ENCODE measurements at regions not wholly inside any gene's neighbourhood (a gene's known extent, or its start where the extent isn't known, plus 50 kb on each side); places are given as distances from the start of the nearest gene placed in this dataset.
"Not testable (repeated sequence)": the region's sequence is repeated elsewhere in the genome, so short reads cannot be mapped to it uniquely, and the experiment has no call there.

DNA sequence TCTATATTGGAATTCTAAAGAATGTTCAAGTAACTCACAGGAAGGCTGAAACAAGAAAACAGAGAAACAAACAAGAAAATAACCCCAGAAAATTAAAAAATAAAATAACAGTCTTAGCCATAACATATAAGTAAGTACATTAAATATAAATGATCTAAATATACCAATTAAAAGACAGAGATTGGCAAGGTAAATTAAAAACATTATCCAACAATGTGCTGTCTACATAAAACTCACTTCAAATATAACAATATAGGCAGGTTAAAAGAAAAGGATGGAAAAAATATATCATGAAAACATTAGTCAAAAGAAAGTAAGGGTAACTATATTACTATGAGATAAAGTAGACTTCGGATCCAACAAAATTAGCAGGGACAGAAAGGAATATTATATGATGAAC is 98.1 kb upstream of the NANOS1 start:
- ATAC-seq, result no peak
- no peak for DNase-seq
- intact Hi-C loops (cut with DNase I), result no loop called here

- DNase-seq; ATAC-seq; intact Hi-C loops (cut with DNase I): not testable (repeated sequence)
Observed at GRCh38 chr10:118932154-118932553, 97.4 kb upstream of the NANOS1 start.

DNA sequence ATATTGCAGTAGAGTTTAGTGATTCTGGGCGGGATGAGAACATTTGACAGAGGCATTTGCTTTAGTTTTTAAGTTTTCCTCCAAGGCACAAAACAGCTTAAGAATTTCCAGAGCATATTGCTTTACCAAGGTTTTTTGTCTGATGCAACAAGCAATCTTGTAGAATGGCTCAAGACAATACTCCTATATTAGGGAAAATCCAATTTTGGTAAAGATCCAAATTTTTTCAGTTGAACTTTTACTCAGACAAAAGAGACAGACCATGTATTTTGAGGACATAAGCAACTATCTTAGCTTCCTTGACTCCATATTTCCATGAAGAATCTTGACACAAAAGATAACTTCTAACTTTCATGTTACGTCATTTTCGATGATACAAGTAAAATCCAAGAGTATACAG is 92.3 kb upstream of the NANOS1 start:
- intact Hi-C loops (cut with DNase I), result no loop called here
- no peak for DNase-seq
- ATAC-seq, result no peak

DNA sequence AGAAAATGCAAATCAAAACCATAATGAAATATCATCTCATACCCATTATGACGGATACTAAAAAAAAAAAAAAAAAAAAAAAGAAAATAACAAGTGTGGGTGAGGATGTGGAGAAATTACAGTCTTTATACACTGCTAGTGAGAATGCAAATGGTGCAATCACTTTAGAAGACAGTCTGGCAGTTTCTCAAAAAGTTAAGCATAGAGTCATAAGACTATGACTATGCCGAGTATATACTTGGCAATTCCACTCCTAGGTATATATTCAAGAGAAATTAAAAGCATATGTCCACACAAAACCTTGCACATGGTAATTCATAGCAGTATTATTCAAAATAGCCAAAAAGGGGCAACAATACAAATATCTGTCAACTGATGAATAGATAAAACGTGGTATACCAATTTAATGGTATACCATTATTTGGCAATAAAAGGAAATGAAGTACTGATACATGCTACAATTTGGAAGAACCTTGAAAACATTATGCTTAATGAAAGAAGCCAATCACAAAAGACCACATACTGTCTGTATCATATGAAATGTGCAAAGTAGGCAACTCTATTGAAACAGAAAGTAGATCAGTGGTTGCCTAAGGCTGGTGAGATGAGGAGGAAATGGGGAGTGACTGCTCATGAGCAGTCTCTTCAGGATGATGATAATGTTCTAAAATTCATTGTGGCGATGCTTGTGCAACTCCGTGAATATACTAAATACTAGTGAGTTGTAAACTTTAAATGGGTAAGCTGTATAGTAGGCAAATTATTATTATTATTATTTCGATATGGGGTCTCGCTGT is 90.1 kb upstream of the NANOS1 start:
- no peak for ATAC-seq
- DNase-seq, result no peak
- intact Hi-C loops (cut with DNase I), result no loop called here

DNA sequence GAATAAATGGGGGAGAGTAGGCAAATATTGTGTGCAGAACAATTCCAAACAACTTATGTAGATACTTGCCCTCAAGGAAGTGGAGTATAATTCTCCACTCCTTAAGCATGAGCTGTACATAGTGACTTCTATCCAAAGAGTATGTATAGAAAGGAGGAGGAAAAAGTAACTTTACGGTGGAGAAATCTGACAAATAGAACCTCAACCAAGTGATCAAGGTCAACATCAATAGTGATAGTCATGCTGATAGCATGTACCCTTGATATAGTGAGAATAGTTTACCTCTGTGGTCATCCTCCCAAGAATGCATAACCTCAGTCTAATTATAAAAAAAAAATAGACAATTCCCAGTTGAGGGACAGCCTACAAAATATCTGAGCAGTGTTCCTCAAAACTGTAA is 89.1 kb upstream of the NANOS1 start:
- DNase-seq (no peak), ATAC-seq (no peak)
- intact Hi-C loops (cut with DNase I), result no loop called here

- DNase-seq, result no peak
- no peak for ATAC-seq
- intact Hi-C loops (cut with DNase I), result no loop called here
Observed at GRCh38 chr10:118943253-118943652, 86.3 kb upstream of the NANOS1 start.

GRCh38 chr10:118944959-118945633 is 84.4 kb upstream of the NANOS1 start:
- intact Hi-C loops (cut with DNase I), result no loop called here
- no peak for DNase-seq
- no peak for ATAC-seq

GRCh38 chr10:118948786-118949185 is 80.7 kb upstream of the NANOS1 start:
- intact Hi-C loops (cut with DNase I), result no loop called here

GRCh38 chr10:118950190-118950680 is 79.3 kb upstream of the NANOS1 start:
- DNase-seq, result peak; percentile 51
- ATAC-seq, result peak in 1 of 2 donors; percentile 43
- intact Hi-C loops (cut with DNase I), result no loop called here

More at GRCh38 chr10:118948786-118949185, 80.7 kb upstream of the NANOS1 start:
- ATAC-seq (peak in 1 of 2 donors; percentile 22), DNase-seq (no peak)

DNA sequence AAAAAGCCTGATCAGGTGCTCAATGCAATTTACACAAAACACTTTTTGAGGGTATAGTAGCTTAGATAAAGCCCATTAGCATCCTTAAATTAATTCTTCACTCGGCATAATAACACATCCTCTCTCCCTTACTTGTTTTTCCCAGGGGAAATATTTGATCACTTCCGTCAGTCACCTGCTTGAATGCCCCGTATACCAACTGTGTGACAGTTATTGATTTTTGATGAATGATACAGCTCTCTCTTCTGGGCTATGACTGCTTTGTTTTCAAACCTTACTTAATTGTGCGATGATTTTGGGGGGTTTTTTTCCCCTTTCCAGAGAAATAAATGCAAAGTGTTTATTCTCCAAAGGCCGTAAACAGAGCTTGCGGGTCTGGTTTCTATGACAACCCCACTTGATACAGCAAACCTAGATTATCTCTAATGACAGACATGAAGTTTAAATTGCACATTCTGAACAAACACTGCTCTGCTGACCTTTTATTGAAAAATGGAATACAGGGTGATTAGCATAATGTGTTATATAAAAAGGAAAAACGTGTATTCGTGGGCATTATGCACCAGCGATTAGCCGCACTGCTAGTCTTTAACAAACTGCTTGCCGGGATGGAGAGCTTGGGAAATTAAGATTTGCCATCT is 78.4 kb upstream of the NANOS1 start:
- ATAC-seq (no peak), DNase-seq (no peak)
- intact Hi-C loops (cut with DNase I), result no loop called here

DNA sequence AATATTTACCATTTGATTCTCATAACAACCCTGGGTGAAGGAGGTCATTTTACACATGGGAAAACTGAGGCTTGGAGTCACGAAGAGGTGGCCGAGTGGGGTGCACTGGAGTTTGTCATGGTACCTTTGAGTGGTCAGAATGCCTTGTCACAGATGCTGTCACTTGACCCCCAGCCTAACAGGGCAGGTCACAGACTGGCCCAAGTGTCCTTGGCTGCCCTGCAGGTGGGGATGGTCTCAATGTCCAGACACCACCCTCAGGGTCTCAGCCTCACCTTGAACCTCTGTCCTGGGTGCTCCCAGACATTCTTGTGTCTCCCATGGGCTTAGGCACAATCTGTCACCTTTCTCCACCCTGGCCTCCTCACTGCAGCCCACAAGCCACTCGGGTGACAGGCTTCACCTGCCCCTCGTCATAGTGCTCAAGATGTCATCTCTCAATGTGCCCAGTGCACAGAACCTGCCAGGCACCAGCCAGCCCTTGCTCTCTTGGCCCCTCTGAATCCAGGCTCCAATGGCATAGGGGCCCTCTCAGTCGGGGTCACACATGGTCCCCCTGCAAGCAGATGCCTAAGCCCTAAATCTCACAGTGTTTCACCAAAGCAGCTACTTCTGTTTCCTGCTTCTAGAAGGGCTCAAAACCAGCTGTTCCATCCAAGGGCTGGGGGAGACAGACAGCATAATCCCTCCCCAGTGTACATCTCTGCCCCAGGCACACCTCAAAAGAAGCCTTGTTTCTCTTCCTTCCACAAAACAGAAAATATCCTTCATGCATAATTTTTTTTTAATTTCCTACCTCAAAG is 76.8 kb upstream of the NANOS1 start:
- ATAC-seq, result no peak
- DNase-seq, result no peak
- intact Hi-C loops (cut with DNase I), result no loop called here

DNA sequence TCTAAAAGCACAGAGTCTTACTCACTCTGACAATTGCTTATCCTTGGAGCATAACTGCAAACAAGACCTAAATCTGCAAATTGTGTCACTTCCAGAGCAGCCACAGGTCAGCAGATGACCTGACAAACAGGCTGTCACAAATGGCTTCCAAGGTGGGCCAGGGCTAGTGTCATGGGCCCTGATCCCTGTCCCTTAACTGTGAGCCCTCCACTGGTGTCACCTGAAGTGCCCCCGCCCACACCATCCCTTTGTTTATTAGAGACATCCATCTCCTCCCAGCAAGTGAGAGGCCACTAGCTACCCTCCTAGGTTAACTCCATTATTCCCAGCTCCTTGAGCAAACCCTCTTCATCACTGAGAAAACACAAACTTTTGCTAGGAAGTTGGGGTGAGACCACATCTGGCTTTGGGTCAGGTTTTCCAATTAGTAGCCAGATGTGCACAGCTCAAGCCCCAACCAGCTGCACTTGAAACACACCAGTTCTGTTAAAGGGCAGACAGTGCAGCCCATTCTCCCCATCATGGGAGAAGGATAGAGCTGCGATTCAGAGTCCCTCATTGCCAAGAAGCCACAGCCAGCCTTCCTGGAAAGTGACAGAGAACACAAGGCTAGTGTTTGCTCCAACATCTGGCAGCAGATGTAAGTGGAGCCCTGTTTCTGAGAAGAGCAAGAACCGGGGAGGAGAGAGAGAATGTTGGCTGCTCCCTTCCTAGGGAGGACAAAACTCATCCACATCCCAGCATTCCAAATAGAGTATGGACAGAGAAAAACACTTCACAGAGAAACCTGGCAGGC is 75.7 kb upstream of the NANOS1 start:
- ATAC-seq (peak in 1 of 2 donors; percentile 13), DNase-seq (no peak)
- intact Hi-C loops (cut with DNase I), result no loop called here

GRCh38 chr10:118955531-118955930 is 74.0 kb upstream of the NANOS1 start:
- intact Hi-C loops (cut with DNase I), result no loop called here
- DNase-seq, result no peak
- no peak for ATAC-seq

DNA sequence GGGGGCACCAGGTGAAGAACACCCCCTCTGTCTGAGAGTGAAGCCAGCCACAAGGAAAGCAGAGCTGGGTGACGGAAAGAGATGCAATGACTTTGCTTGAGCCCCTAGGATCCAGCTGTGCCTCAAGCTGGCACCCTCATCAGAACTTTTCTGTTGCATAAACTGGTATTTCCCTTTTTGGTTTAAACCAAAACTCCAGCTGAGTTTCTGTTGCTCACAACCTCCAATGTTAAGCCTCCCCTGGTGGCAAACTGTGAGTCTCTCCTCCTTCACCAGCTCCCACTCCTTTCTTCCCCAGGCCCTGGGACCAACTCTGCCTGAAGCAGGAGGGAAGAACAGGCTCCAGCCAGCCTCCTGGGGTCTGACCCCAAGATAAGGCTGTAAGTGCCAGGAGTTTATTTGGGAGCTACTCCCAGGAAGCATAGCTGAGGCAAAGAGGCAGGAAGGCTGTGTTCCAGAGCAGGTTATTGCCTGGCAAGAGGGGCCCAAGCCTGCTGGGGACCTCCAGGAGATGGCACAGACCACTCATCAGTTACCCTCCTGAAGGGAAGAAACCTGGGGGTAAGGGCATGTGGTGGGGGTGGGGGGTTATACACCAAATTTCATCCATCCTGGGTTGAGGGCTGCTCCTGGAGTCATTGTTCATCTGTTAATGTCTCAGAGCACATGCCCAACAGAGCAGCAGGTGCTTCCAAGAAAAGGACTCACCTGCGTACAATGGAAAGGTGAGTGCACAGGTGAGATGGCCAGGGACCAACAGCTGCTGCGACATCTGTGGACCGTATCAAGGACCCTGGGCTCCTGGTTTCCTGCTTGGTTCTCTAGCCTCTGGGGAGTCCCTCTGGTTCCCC is 73.3 kb upstream of the NANOS1 start:
- no peak for DNase-seq
- intact Hi-C loops (cut with DNase I), result no loop called here
- no peak for ATAC-seq

DNA sequence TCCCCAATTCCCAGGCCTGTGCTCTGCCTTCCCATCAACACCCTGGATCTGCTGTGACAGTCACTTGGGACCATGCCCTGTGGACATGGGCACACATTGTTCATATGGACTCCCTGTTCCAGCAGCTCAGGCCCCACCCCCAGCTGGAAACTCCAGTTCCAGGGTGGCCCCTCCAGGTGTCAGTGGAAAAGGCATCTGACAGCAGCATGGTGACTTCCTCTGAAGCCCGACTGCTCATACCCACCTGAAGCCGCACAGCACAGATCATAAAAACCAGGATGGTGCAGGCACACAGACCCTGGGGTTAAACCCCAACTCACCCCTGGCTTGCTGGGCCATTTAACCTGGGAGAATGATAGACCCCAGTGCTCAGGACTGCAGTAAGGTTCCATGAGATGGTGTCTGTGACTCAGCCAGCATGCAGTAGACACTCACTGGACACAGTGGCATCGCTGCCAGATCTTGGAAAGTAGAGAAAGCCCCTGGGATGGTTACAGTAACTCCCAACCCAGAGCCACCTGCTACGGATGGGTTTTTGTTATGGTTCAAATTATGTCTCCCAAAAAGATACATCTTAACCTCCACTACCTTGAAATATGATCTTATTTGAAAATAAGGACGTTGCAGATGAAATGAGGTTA is 72.6 kb upstream of the NANOS1 start:
- no peak for ATAC-seq
- no peak for DNase-seq
- intact Hi-C loops (cut with DNase I), result no loop called here

DNA sequence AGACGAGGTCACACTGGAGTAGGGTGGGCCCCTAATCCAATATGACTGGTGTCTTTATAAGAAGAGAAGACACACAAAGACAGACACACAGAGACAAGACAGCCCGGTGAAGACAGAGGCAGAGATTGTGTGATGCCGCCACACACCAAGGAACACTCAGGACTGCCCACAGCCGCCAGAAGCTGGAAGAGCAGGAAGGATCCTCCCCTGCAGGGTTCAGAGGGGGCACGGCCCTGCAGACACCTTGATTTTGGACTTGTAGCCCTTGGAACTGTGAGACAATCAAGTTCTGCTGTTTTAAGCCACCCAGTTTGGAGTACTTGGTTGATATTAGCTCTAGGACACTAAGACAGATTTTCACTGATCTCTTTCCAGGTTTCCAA is 72.1 kb upstream of the NANOS1 start:
- no peak for ATAC-seq
- no peak for DNase-seq
- intact Hi-C loops (cut with DNase I), result no loop called here

GRCh38 chr10:118957966-118958365 is 71.5 kb upstream of the NANOS1 start:
- intact Hi-C loops (cut with DNase I), result no loop called here
- ATAC-seq (no peak), DNase-seq (no peak)
